Parathyroid adenoma (tissue), 2 donors: ENCODE measurements at regions not wholly inside any gene's neighbourhood (a gene's known extent, or its start where the extent isn't known, plus 50 kb on each side); places are given as distances from the start of the nearest gene placed in this dataset.

ENCODE experiments used
- H2AFZ ChIP-seq: fragments of 300-600 bp; sonication (generic); one replicate; pipeline ENCODE4 v1.7.0; 2017; ENCODE audit warnings: antibody characterized with exemption, mild to moderate bottlenecking
- H3K27ac ChIP-seq: fragments of 300-600 bp; sonication (generic); one replicate; pipeline ENCODE4 v1.7.0; 2017
- H3K27me3 ChIP-seq: fragments of 300-600 bp; sonication (generic); one replicate; pipeline ENCODE4 v1.7.0; 2017; ENCODE audit warnings: low read length; ENCODE audit not compliant: control insufficient read depth, insufficient read depth
- H3K36me3 ChIP-seq: fragments of 300-600 bp; sonication (generic); one replicate; pipeline ENCODE4 v1.7.0; 2017; ENCODE audit warnings: low read length; ENCODE audit not compliant: control insufficient read depth, insufficient read depth
- H3K4me1 ChIP-seq: fragments of 300-600 bp; sonication (generic); one replicate; pipeline ENCODE4 v1.7.0; 2017; ENCODE audit warnings: control low read depth
- H3K4me2 ChIP-seq: fragments of 300-600 bp; sonication (generic); one replicate; pipeline ENCODE4 v1.7.0; 2017; ENCODE audit warnings: low read length
- H3K4me3 ChIP-seq: fragments of 300-600 bp; sonication (generic); one replicate; pipeline ENCODE4 v1.7.0; 2017; ENCODE audit warnings: low read depth, low read length
- H3K79me2 ChIP-seq: fragments of 300-600 bp; sonication (generic); one replicate; pipeline ENCODE4 v1.7.0; 2017; ENCODE audit warnings: control low read depth
- H3K9ac ChIP-seq: fragments of 300-600 bp; sonication (generic); one replicate; pipeline ENCODE4 v1.7.0; 2017; ENCODE audit warnings: mild to moderate bottlenecking
- H3K9me3 ChIP-seq: fragments of 300-600 bp; sonication (generic); one replicate; pipeline ENCODE4 v1.7.0; 2017; ENCODE audit warnings: low read length; ENCODE audit not compliant: control insufficient read depth
- TF ChIP-seq, protein P1 (sequence below): fragments of 300-600 bp; sonication (generic); IDR thresholded peaks from one replicate; pipeline ENCODE4 v1.7.0; 2017; ENCODE audit warnings: antibody characterized with exemption, mild to moderate bottlenecking
- donor health status: primary hyperparathyroidism.

DNA sequence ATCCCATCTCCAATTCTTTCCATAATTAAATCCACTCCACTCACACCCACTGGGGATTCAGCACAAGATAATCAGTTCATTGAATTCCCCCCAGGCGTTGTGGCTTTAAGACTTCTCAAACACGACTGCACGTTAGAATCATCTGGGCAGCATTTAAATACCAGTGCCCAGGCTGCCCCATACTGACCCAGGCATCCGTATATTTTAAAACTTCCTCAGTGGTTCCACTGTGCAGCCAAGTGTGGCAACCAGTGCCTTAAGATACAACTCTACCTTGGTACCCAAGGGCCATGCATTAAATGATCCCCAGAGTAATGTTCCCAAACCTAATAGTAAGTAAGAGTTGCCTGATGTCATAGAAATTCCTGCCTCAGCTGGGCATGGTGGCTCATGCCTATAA, 54.3 kb upstream of the BZW1 start:
- Histone ChIP-seq H3K79me2 (no peaks in the 10 kb centered on the region), H3K27ac (no peak overlapping the region), H3K9ac (no peak overlapping the region), H3K27me3 (no peaks in the 10 kb centered on the region), H3K9me3 (no peaks in the 10 kb centered on the region), H3K36me3 (no peaks in the 10 kb centered on the region), H2AFZ (no peak overlapping the region), H3K4me2 (no peak overlapping the region), H3K4me3 (no peak overlapping the region), H3K4me1 (no peaks in the 10 kb centered on the region)
- TF ChIP-seq, protein P1, sequence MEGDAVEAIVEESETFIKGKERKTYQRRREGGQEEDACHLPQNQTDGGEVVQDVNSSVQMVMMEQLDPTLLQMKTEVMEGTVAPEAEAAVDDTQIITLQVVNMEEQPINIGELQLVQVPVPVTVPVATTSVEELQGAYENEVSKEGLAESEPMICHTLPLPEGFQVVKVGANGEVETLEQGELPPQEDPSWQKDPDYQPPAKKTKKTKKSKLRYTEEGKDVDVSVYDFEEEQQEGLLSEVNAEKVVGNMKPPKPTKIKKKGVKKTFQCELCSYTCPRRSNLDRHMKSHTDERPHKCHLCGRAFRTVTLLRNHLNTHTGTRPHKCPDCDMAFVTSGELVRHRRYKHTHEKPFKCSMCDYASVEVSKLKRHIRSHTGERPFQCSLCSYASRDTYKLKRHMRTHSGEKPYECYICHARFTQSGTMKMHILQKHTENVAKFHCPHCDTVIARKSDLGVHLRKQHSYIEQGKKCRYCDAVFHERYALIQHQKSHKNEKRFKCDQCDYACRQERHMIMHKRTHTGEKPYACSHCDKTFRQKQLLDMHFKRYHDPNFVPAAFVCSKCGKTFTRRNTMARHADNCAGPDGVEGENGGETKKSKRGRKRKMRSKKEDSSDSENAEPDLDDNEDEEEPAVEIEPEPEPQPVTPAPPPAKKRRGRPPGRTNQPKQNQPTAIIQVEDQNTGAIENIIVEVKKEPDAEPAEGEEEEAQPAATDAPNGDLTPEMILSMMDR: no peak

DNA sequence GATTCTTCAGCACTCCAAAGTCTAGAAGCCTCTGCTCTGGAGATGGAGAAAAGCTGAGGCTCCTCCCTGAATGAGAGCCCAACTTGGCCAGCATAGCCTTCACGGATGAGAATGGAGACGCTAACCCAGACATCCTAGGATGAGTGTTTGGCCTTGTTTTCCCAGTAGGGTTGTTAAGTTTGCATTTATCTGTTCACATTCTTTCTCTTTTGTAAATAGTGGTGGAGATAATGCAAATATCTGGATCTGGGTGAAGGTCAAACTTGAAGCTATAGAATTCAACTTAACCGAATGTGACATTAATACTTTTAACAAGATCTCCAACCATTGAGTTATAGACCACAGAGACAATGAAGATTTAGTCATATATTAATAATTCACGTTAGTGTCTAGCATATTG, 53.4 kb upstream of the BZW1 start:
- H3K9me3 ChIP-seq: no peaks in the 10 kb centered on the region
- H2AFZ ChIP-seq: no peak overlapping the region
- H3K4me2 ChIP-seq: no peak overlapping the region
- H3K4me3 ChIP-seq: no peak overlapping the region
- no peaks in the 10 kb centered on the region for H3K4me1 ChIP-seq
- H3K27me3 ChIP-seq: no peaks in the 10 kb centered on the region
- H3K9ac ChIP-seq: no peak overlapping the region
- H3K27ac ChIP-seq: no peak overlapping the region
- TF ChIP-seq, protein P1: no peak
- H3K79me2 ChIP-seq: no peaks in the 10 kb centered on the region
- no peaks in the 10 kb centered on the region for H3K36me3 ChIP-seq

DNA sequence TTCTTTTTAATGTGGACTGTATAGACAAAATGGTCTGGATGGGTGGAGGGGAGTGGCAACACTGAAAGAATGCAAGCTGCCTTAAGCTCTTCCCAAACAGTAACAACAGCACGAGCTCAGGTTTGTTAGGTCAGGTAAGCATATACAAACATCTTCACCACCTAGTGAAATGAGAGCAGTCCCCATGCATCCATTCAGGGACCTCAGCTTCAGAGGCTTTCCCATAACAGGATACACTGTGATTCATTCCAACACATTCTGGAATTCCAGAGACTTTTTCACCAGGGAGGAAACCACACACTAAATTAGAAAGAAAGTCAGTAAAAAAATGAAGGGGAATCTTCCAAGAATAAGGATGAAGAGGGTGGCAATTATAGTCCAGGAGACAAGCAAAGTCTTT, 50.4 kb upstream of the BZW1 start:
- Histone ChIP-seq H3K79me2 (no peaks in the 10 kb centered on the region), H3K9ac (no peak overlapping the region), H3K9me3 (no peaks in the 10 kb centered on the region), H3K27ac (no peak overlapping the region), H3K4me2 (no peak overlapping the region), H3K27me3 (no peaks in the 10 kb centered on the region), H2AFZ (no peak overlapping the region), H3K4me1 (no peaks in the 10 kb centered on the region), H3K36me3 (no peaks in the 10 kb centered on the region), H3K4me3 (no peak overlapping the region)
- TF ChIP-seq, protein P1: no peak
